WTC11 (cell line): ENCODE measurements at regions not wholly inside any gene's neighbourhood (a gene's known extent, or its start where the extent isn't known, plus 50 kb on each side); places are given as distances from the start of the nearest gene placed in this dataset.
A peak's percentile ranks its signal among the peaks of the same experiment; 100 is the strongest.

Source experiments
- ATAC-seq: fragments of 200-7000 bp; cut with Tn5 transposase; 2 replicates; pipeline ENCODE4 v1.10.0; 2021; ENCODE audit warnings: mild to moderate bottlenecking, moderate library complexity
- CTCF ChIA-PET: fragments of 300-600 bp; sonication (Branson Sonifier 250); formaldehyde crosslinking; loops from one replicate; lab custom pipeline; 2021; ENCODE audit warnings: antibody characterized with exemption; lab: Charles Lee
- POLR2A ChIA-PET: fragments of 350-600 bp; sonication (Branson Sonifier 250); formaldehyde crosslinking; loops from one replicate; lab custom pipeline; 2021; ENCODE audit warnings: antibody characterized with exemption; lab: Charles Lee
- DNase-seq: peaks from one replicate; pipeline ENCODE4 v3.0.0; 2021; ENCODE audit warnings: low spot score
- H3K27ac Mint-ChIP-seq: 2 replicates; pipeline ENCODE4 v1.8.0; 2021; ENCODE audit warnings: mixed read lengths
- H3K27me3 Mint-ChIP-seq: 2 replicates; pipeline ENCODE4 v1.8.0; 2021; ENCODE audit warnings: low read depth, mild to moderate bottlenecking, moderate library complexity, mixed read lengths
- H3K36me3 Mint-ChIP-seq: 2 replicates; pipeline ENCODE4 v1.8.0; 2021; ENCODE audit warnings: mixed read lengths
- H3K4me1 Mint-ChIP-seq: 2 replicates; pipeline ENCODE4 v1.8.0; 2022; ENCODE audit warnings: mixed read lengths
- H3K4me3 Mint-ChIP-seq: 2 replicates; pipeline ENCODE4 v1.8.0; 2021; ENCODE audit warnings: mild to moderate bottlenecking, moderate library complexity, mixed read lengths
- H3K9me3 Mint-ChIP-seq: 2 replicates; pipeline ENCODE4 v1.8.0; 2021; ENCODE audit warnings: mixed read lengths
- CDX4 ChIP-seq: fragments of 250-450 bp; sonication (Bioruptor Pico); IDR thresholded peaks from 2 replicates; pipeline ENCODE4 v1.9.0; 2021; ENCODE audit warnings: moderate library complexity, mild to moderate bottlenecking, inconsistent platforms, borderline replicate concordance
- CTCF ChIP-seq: fragments of 200-600 bp; IDR thresholded peaks from 2 replicates; pipeline ENCODE4 v1.8.0; 2022; ENCODE audit warnings: antibody characterized with exemption
- FOXK1 ChIP-seq: sonication (generic); formaldehyde crosslinking; IDR thresholded peaks from 2 replicates; pipeline ENCODE4 v1.8.0; 2022; ENCODE audit warnings: mild to moderate bottlenecking, moderate library complexity, missing genetic modification reagents
- FOXP1 ChIP-seq: sonication (generic); formaldehyde crosslinking; IDR thresholded peaks from 2 replicates; pipeline ENCODE4 v1.8.0; 2022; ENCODE audit warnings: missing genetic modification reagents, mild to moderate bottlenecking, moderate library complexity, borderline replicate concordance
- GRHL2 ChIP-seq: fragments of 250-450 bp; sonication (Bioruptor Pico); IDR thresholded peaks from 2 replicates; pipeline ENCODE4 v1.8.0; 2022; ENCODE audit warnings: mild to moderate bottlenecking, moderate library complexity; ENCODE audit not compliant: insufficient replicate concordance, severe bottlenecking
- GTF2I ChIP-seq: fragments of 250-450 bp; sonication (Bioruptor Pico); conservative IDR thresholded peaks from 2 replicates; pipeline ENCODE4 v1.4.0; 2021; ENCODE audit warnings: mild to moderate bottlenecking
- JAZF1 ChIP-seq: fragments of 250-450 bp; sonication (Bioruptor Pico); IDR thresholded peaks from 2 replicates; pipeline ENCODE4 v1.9.0; 2021; ENCODE audit warnings: moderate library complexity, mild to moderate bottlenecking, inconsistent platforms
- MLX ChIP-seq: sonication (generic); formaldehyde crosslinking; IDR thresholded peaks from 2 replicates; pipeline ENCODE4 v1.8.1; 2023; ENCODE audit warnings: mild to moderate bottlenecking, missing genetic modification reagents, moderate library complexity
- NFATC4 ChIP-seq: fragments of 250-450 bp; sonication (Bioruptor Pico); IDR thresholded peaks from 2 replicates; pipeline ENCODE4 v1.9.0; 2021; ENCODE audit warnings: mild to moderate bottlenecking
- NR2C2 ChIP-seq: sonication (generic); formaldehyde crosslinking; IDR thresholded peaks from 2 replicates; pipeline ENCODE4 v1.8.0; 2022; ENCODE audit warnings: mild to moderate bottlenecking, missing genetic modification reagents
- PREB ChIP-seq: sonication (generic); formaldehyde crosslinking; IDR thresholded peaks from 2 replicates; pipeline ENCODE4 v1.8.1; 2022; ENCODE audit warnings: mild to moderate bottlenecking, missing genetic modification reagents, moderate library complexity, borderline replicate concordance
- RORB ChIP-seq: fragments of 250-450 bp; sonication (Bioruptor Pico); IDR thresholded peaks from 2 replicates; pipeline ENCODE4 v1.9.0; 2021; ENCODE audit warnings: mild to moderate bottlenecking
- TCF7 ChIP-seq: sonication (generic); formaldehyde crosslinking; IDR thresholded peaks from 2 replicates; pipeline ENCODE4 v1.8.0; 2022; ENCODE audit warnings: mild to moderate bottlenecking, low read depth, missing genetic modification reagents, moderate library complexity
- TP53 ChIP-seq: sonication (generic); formaldehyde crosslinking; IDR thresholded peaks from 2 replicates; pipeline ENCODE4 v1.8.1; 2023; ENCODE audit warnings: mild to moderate bottlenecking, missing genetic modification reagents
- ZBTB21 ChIP-seq: sonication (generic); formaldehyde crosslinking; IDR thresholded peaks from 2 replicates; pipeline ENCODE4 v1.8.1; 2023; ENCODE audit warnings: mild to moderate bottlenecking, missing genetic modification reagents, borderline replicate concordance
- ZNF263 ChIP-seq: sonication (generic); formaldehyde crosslinking; IDR thresholded peaks from 2 replicates; pipeline ENCODE4 v1.8.1; 2022; ENCODE audit warnings: low read depth, mild to moderate bottlenecking, moderate library complexity, missing genetic modification reagents
- ZNF317 ChIP-seq: sonication (generic); formaldehyde crosslinking; IDR thresholded peaks from 2 replicates; pipeline ENCODE4 v1.8.1; 2023; ENCODE audit warnings: low read depth, mild to moderate bottlenecking, moderate library complexity, missing genetic modification reagents, borderline replicate concordance
- ZNF423 ChIP-seq: fragments of 250-450 bp; sonication (Bioruptor Pico); IDR thresholded peaks from 2 replicates; pipeline ENCODE4 v2.1.2; 2022; ENCODE audit warnings: mild to moderate bottlenecking, moderate library complexity
- TF ChIP-seq, protein P1 (sequence below): sonication (generic); formaldehyde crosslinking; IDR thresholded peaks from 2 replicates; pipeline ENCODE4 v1.8.0; 2023; ENCODE audit warnings: missing genetic modification reagents
- TF ChIP-seq, protein P2 (sequence below): sonication (generic); formaldehyde crosslinking; IDR thresholded peaks from 2 replicates; pipeline ENCODE4 v1.8.1; 2022; ENCODE audit warnings: mild to moderate bottlenecking, moderate library complexity, missing genetic modification reagents
- TF ChIP-seq, protein P3 (sequence below): sonication (generic); formaldehyde crosslinking; IDR thresholded peaks from 2 replicates; pipeline ENCODE4 v1.8.1; 2023; ENCODE audit warnings: mild to moderate bottlenecking, moderate library complexity, missing genetic modification reagents

- TF ChIP-seq NR2C2 (CRISPR knock-in tag), result no peak
- no peak for TF ChIP-seq JAZF1
- no peak for TF ChIP-seq ZNF317
- TF ChIP-seq PREB, result no peak
- no peak for TF ChIP-seq ZNF423 (CRISPR knock-in tag)
- TF ChIP-seq NFATC4 (CRISPR knock-in tag), result no peak
- no peak for TF ChIP-seq ZBTB21 (CRISPR knock-in tag)
- no peak for TF ChIP-seq FOXP1 (CRISPR knock-in tag)
- no peak for TF ChIP-seq MLX (CRISPR knock-in tag)
- no peak for TF ChIP-seq RORB
- TF ChIP-seq CDX4, result no peak
- no peak for TF ChIP-seq GRHL2 (CRISPR knock-in tag)
- TF ChIP-seq, protein P1, sequence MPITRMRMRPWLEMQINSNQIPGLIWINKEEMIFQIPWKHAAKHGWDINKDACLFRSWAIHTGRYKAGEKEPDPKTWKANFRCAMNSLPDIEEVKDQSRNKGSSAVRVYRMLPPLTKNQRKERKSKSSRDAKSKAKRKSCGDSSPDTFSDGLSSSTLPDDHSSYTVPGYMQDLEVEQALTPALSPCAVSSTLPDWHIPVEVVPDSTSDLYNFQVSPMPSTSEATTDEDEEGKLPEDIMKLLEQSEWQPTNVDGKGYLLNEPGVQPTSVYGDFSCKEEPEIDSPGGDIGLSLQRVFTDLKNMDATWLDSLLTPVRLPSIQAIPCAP, result no peak
- no peak for TF ChIP-seq GTF2I (CRISPR knock-in tag)
- TF ChIP-seq, protein P2, sequence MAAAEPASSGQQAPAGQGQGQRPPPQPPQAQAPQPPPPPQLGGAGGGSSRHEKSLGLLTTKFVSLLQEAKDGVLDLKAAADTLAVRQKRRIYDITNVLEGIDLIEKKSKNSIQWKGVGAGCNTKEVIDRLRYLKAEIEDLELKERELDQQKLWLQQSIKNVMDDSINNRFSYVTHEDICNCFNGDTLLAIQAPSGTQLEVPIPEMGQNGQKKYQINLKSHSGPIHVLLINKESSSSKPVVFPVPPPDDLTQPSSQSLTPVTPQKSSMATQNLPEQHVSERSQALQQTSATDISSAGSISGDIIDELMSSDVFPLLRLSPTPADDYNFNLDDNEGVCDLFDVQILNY (CRISPR knock-in tag), result no peak
- TF ChIP-seq, protein P3, sequence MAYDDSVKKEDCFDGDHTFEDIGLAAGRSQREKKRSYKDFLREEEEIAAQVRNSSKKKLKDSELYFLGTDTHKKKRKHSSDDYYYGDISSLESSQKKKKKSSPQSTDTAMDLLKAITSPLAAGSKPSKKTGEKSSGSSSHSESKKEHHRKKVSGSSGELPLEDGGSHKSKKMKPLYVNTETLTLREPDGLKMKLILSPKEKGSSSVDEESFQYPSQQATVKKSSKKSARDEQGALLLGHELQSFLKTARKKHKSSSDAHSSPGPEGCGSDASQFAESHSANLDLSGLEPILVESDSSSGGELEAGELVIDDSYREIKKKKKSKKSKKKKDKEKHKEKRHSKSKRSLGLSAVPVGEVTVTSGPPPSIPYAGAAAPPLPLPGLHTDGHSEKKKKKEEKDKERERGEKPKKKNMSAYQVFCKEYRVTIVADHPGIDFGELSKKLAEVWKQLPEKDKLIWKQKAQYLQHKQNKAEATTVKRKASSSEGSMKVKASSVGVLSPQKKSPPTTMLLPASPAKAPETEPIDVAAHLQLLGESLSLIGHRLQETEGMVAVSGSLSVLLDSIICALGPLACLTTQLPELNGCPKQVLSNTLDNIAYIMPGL (CRISPR knock-in tag), result no peak
- TF ChIP-seq ZNF263, result no peak
- H3K9me3 Mint-ChIP-seq, result no peaks in the 10 kb centered on the region
- ATAC-seq (no peak), DNase-seq (no peak)
- H3K4me3 Mint-ChIP-seq, result no peak overlapping the region
- peaks cover 2% of the 10 kb centered on the region; the same call in 1 of the 2 replicates for H3K4me1 Mint-ChIP-seq
- CTCF ChIA-PET, result no interaction called here
- H3K27me3 Mint-ChIP-seq, result peaks cover 3% of the 10 kb centered on the region; the same call in 1 of the 2 replicates
- H3K27ac Mint-ChIP-seq, result no peak overlapping the region
- POLR2A ChIA-PET, result no interaction called here
- no peaks in the 10 kb centered on the region for H3K36me3 Mint-ChIP-seq
Observed at GRCh38 chr4:23144707-23145106, 452.0 kb downstream of the GBA3 start.

DNA sequence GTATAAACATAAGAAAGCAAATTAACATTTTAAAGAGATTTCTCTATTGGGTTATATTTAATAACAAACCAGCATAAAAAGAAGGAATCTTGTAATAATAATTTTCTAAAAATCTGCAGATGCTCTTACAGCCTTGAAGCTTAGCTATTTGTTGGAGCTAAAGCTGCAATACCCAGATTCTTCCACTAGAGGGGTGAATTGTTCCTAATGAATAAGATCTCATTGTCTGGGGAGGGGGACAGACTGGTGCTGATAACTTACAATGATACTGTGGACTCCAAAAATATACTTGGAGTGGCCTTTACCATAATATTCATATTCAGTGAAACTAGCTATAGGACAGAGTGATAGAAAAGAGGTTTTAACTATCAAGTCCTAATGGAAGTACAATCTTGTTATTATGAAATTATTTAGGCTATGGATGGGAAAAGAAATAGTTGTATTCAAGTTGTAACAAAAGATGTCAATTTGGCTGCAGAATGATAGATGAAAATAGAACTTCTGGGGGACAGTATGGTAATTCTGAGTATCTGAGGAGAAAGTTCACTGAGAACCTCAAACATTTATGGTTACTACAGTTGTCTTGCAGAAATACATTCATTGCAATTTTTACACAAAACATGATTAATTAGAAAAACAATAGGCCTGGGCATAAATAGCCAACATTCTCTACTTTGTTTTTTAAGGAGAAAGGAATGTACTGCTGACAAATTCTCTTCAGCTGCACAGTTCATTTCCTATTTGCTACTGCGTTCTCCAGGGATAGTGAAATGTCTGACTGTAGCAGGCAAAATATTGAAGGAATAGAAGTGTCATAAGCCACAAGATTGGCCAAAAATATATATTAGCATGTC is 443.3 kb downstream of the GBA3 start:
- peak; percentile 82 for ATAC-seq
- DNase-seq, result no peak
- ChIA-PET CTCF (interaction anchor here (0.6 to 1.4 kb wide), 14 partner anchors 19 to 198 kb away, joined by 3 to 15 read pairs (median 4); no protein-coding TSS in a partner anchor), POLR2A (no interaction called here)
- no peak overlapping the region for H3K4me3 Mint-ChIP-seq
- H3K27me3 Mint-ChIP-seq, result no peaks in the 10 kb centered on the region
- no peaks in the 10 kb centered on the region for H3K36me3 Mint-ChIP-seq
- TF ChIP-seq TP53 (CRISPR knock-in tag), result no peak
- TF ChIP-seq FOXK1 (CRISPR knock-in tag), result no peak
- TF ChIP-seq TCF7, result no peak
- TF ChIP-seq CTCF, result peak; percentile 77
- H3K4me1 Mint-ChIP-seq, result peaks cover 21% of the 10 kb centered on the region
- no peaks in the 10 kb centered on the region for H3K9me3 Mint-ChIP-seq
- H3K27ac Mint-ChIP-seq, result no peak overlapping the region
